RWPE1 (cell line): ENCODE measurements at regions not wholly inside any gene's neighbourhood (a gene's known extent, or its start where the extent isn't known, plus 50 kb on each side); places are given as distances from the start of the nearest gene placed in this dataset.

ENCODE experiments used
- CTCF ChIA-PET: fragments of 350-600 bp; sonication (Branson Sonifier 250); formaldehyde crosslinking; extraction: SDS; loops from one replicate; lab custom pipeline; 2021; lab: Yijun Ruan, JAX
- POLR2A ChIA-PET: fragments of 400-600 bp; formaldehyde crosslinking; extraction: SDS; loops from one replicate; lab custom pipeline; 2020; ENCODE audit warnings: antibody characterized with exemption; ENCODE audit not compliant: low non-redundant PET; lab: Yijun Ruan, JAX
- DNase-seq: peaks from one replicate; pipeline ENCODE4 v3.0.0; 2012; ENCODE audit warnings: low spot score
- H3K27ac ChIP-seq: fragments of 450-650 bp; 2 replicates; pipeline ENCODE4 v1.5.1; 2017
- CTCF ChIP-seq: fragments of 450-650 bp; conservative IDR thresholded peaks from 2 replicates; pipeline ENCODE4 v1.5.1; 2017; ENCODE audit warnings: low read depth, mild to moderate bottlenecking

DNA sequence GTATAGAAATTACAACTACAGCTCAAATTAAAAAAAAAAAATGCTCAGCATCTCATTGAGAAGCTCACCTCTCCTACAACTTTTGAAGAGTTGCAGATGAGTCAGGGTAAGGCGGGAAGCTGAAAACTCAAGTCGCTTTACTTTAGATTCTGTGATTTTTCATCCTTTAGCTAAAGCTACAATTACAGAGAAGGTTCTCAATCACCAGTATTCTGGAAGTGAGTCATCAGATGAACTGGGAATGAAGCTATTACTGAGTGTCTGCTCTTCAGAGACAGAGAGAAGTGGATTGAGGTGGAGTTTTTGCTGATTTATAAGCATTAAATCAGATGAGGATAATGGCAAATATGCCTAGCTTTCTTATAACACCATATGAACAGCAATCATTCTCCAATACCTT is 91.9 kb downstream of the TFAP2A start:
- H3K27ac ChIP-seq, result no peak overlapping the region
- POLR2A ChIA-PET, result interaction anchor here (0.6 kb wide), 1 partner anchor 92 kb away, joined by 3 read pairs; no protein-coding TSS in a partner anchor
- peak; percentile 32 for DNase-seq
- CTCF ChIA-PET, result interaction anchor here (0.6 to 0.7 kb wide), 2 partner anchors 154 to 482 kb away, joined by 3 to 4 read pairs; no protein-coding TSS in a partner anchor
- no peak for TF ChIP-seq CTCF

DNA sequence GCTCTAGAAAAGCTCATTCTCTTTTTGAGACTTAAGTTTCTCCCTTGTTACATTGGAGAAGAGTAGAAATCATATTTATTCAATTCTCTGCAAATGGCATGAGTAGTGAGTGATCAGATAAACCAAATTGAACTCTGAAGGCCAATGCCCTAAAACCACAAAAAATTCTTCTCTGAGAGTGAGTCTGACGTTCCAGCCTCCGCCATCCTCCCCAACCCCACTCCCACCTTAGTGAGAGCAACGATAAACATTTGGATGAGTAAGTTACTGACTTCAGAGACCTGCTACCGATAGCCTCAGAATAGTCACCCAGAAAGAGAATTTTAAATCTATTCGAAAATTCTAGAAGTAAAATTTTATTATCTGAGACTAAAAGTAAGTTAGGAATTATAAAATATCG is 94.6 kb downstream of the TFAP2A start:
- ChIA-PET POLR2A (no interaction called here), CTCF (no interaction called here)
- no peak overlapping the region for H3K27ac ChIP-seq
- DNase-seq, result no peak
- no peak for TF ChIP-seq CTCF

DNA sequence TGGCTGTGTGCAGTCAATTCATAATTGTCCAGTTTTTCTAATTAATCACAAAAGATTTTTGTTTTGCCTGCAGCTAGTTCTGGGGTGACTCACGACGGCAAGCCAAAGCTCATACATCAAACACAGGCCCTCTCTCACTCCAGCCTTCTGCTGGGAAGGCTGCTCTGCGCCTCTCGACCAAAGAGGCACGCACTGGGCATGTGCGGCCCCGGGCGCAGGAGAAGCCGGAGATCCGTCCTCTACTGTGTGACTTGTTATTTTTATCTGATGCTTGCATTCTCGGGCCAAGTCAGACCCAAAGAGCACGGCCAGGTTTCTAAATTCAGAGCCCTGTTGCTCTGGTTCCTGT is 98.5 kb downstream of the TFAP2A start:
- no peak for TF ChIP-seq CTCF
- ChIA-PET POLR2A (interaction anchor here (0.6 kb wide), 2 partner anchors 98 to 232 kb away, joined by 5 to 13 read pairs; no protein-coding TSS in a partner anchor), CTCF (interaction anchor here (0.6 to 0.9 kb wide), 2 partner anchors 85 to 232 kb away, joined by 3 read pairs; no protein-coding TSS in a partner anchor)
- DNase-seq, result peak; percentile 73
- peak overlapping the region; percentile 69 for H3K27ac ChIP-seq

DNA sequence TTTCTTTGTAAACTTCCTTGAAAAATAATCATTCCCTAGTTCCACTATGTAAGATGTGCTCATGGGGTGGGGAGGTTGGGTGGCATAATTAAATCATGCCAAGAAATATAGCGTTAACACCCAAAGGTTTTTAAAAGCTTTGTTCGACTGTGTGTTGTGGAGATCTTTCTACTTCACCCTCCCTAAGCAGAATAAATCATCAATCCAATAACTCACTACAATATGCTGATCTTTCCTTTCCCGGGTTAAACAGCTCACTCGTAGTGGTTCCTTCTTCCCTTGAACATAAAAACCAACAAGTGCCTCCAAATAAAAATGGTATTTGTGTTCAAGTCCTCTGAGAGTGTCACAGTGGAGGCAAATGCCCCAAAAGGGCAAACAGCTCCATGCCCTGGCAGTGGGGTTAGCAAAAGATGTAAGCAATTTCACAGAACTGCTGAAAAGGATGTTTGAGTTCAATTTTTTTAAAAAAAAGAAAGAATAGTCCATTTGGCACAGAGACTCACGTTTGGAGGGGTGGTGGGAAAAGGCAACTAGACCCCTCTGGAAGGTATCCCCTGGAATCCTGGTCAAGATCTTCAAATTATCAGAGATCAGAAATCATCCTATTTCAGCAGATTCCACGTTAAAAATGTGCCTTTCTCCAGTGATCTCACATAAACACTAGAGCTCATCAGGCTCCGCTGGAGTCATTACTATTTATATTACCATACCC is 99.1 kb downstream of the TFAP2A start:
- CTCF ChIA-PET, result interaction anchor here (0.6 to 0.9 kb wide), 2 partner anchors 84 to 231 kb away, joined by 3 read pairs; no protein-coding TSS in a partner anchor
- H3K27ac ChIP-seq, result peak overlapping the region; percentile 69
- POLR2A ChIA-PET, result interaction anchor here (0.6 kb wide), 2 partner anchors 98 to 231 kb away, joined by 5 to 13 read pairs; no protein-coding TSS in a partner anchor
- no peak for DNase-seq
- TF ChIP-seq CTCF, result no peak

GRCh38 chr6:10315034-10315433 is 99.8 kb downstream of the TFAP2A start:
- no peak overlapping the region for H3K27ac ChIP-seq
- ChIA-PET CTCF (no interaction called here), POLR2A (no interaction called here)
- no peak for TF ChIP-seq CTCF
- DNase-seq, result no peak

GRCh38 chr6:10314163-10314955 is 100.5 kb downstream of the TFAP2A start:
- H3K27ac ChIP-seq, result no peak overlapping the region
- POLR2A ChIA-PET, result no interaction called here
- CTCF ChIA-PET, result interaction anchor here (0.5 kb wide), 1 partner anchor 27 kb away, joined by 3 read pairs; no protein-coding TSS in a partner anchor
- no peak for TF ChIP-seq CTCF
- no peak for DNase-seq
